PC-9 (cell line): ENCODE measurements at regions not wholly inside any gene's neighbourhood (a gene's known extent, or its start where the extent isn't known, plus 50 kb on each side); places are given as distances from the start of the nearest gene placed in this dataset.

Experiments
- EZH2 ChIP-seq: fragments of 200-600 bp; sonication (generic); IDR thresholded peaks from 2 replicates; pipeline ENCODE4 v1.8.0; 2017; ENCODE audit warnings: antibody characterized with exemption, low read depth
- TF ChIP-seq, protein P1 (sequence below): fragments of 200-600 bp; sonication (generic); conservative IDR thresholded peaks from 2 replicates; pipeline ENCODE4 v1.6.1; 2017; ENCODE audit warnings: mixed run types, antibody characterized with exemption, mild to moderate bottlenecking, moderate library complexity

DNA sequence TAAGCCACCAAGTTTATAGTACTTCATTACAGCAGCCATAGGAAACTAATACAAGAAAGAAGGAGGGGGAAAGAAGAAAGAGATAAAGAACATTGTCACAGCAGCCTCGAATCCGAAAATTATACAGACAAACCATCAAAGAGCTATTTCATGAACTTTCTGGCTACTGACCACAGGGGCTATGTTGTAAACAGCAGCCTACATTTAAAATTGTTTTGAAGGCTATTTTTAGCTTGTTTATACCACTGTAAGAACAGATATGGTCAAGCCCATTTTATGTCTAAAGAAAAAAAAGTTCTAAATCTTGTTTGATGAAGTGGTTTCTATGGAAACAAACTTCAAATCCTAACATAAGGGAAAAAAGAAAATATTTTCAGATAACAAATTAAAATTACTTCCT lies 282.1 kb downstream of the GABRG1 start:
- TF ChIP-seq, protein P1, sequence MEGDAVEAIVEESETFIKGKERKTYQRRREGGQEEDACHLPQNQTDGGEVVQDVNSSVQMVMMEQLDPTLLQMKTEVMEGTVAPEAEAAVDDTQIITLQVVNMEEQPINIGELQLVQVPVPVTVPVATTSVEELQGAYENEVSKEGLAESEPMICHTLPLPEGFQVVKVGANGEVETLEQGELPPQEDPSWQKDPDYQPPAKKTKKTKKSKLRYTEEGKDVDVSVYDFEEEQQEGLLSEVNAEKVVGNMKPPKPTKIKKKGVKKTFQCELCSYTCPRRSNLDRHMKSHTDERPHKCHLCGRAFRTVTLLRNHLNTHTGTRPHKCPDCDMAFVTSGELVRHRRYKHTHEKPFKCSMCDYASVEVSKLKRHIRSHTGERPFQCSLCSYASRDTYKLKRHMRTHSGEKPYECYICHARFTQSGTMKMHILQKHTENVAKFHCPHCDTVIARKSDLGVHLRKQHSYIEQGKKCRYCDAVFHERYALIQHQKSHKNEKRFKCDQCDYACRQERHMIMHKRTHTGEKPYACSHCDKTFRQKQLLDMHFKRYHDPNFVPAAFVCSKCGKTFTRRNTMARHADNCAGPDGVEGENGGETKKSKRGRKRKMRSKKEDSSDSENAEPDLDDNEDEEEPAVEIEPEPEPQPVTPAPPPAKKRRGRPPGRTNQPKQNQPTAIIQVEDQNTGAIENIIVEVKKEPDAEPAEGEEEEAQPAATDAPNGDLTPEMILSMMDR: no peak
- no peak for TF ChIP-seq EZH2
